ENCODE measurements at regions not wholly inside any gene's neighbourhood (a gene's known extent, or its start where the extent isn't known, plus 50 kb on each side); places are given as distances from the start of the nearest gene placed in this dataset.

GRCh38 chr4:123939621-123940020, 543.0 kb downstream of the SPRY1 start:
- no peak for DNase-seq (ENCODE audit: low read depth in 3 of 3)

GRCh38 chr4:123940604-123941003, 544.0 kb downstream of the SPRY1 start:
- no peak for DNase-seq (ENCODE audit: low read depth in 3 of 3)

- DNase-seq (ENCODE audit: low read depth in 3 of 3): no peak
These were observed 544.7 kb downstream of the SPRY1 start for GRCh38 chr4:123941306-123941705.

- DNase-seq (ENCODE audit: low read depth in 3 of 3): no peak
These were observed 547.4 kb downstream of the SPRY1 start for GRCh38 chr4:123943976-123944375.

GRCh38 chr4:123945301-123945700, 548.7 kb downstream of the SPRY1 start:
- DNase-seq (ENCODE audit: low read depth in 3 of 3): no peak

GRCh38 chr4:123950530-123950929, 553.9 kb downstream of the SPRY1 start:
- no peak for DNase-seq (ENCODE audit: low read depth in 3 of 3)

GRCh38 chr4:123952530-123953274, 556.1 kb downstream of the SPRY1 start:
- no peak for DNase-seq (ENCODE audit: low read depth in 3 of 3)

GRCh38 chr4:123953566-123953965, 557.0 kb downstream of the SPRY1 start:
- no peak for DNase-seq (ENCODE audit: low read depth in 3 of 3)

GRCh38 chr4:123954220-123954619, 557.6 kb downstream of the SPRY1 start:
- DNase-seq (ENCODE audit: low read depth in 3 of 3): no peak

- DNase-seq (ENCODE audit: low read depth in 3 of 3): no peak
These were observed 558.7 kb downstream of the SPRY1 start for GRCh38 chr4:123955167-123955800.

- DNase-seq (ENCODE audit: low read depth in 3 of 3): no peak
These were observed 559.6 kb downstream of the SPRY1 start for GRCh38 chr4:123956204-123956603.

- DNase-seq (ENCODE audit: low read depth in 3 of 3): no peak
These were observed 570.6 kb downstream of the SPRY1 start for GRCh38 chr4:123966990-123967769.

GRCh38 chr4:123972031-123972430, 575.4 kb downstream of the SPRY1 start:
- DNase-seq (ENCODE audit: low read depth in 3 of 3): no peak

- DNase-seq (ENCODE audit: low read depth in 3 of 3): no peak
These were observed 578.0 kb downstream of the SPRY1 start for GRCh38 chr4:123974386-123975149.

GRCh38 chr4:123976285-123976684, 579.7 kb downstream of the SPRY1 start:
- no peak for DNase-seq (ENCODE audit: low read depth in 3 of 3)

- no peak for DNase-seq (ENCODE audit: low read depth in 3 of 3)
These were observed 580.2 kb downstream of the SPRY1 start for GRCh38 chr4:123976819-123977218.

GRCh38 chr4:123977641-123978081, 581.1 kb downstream of the SPRY1 start:
- no peak for DNase-seq (ENCODE audit: low read depth in 3 of 3)

- DNase-seq (ENCODE audit: low read depth in 3 of 3): no peak
These were observed 582.0 kb downstream of the SPRY1 start for GRCh38 chr4:123978637-123979036.

- DNase-seq (ENCODE audit: low read depth in 3 of 3): no peak
These were observed 584.2 kb downstream of the SPRY1 start for GRCh38 chr4:123980736-123981300.

GRCh38 chr4:123984886-123985285, 588.3 kb downstream of the SPRY1 start:
- DNase-seq (ENCODE audit: low read depth in 3 of 3): no peak

GRCh38 chr4:123986268-123986798, 589.7 kb downstream of the SPRY1 start:
- DNase-seq (ENCODE audit: low read depth in 3 of 3): no peak

Measured in stimulated activated CD4-positive, alpha-beta T cell treated with anti-CD3 and anti-CD28 coated beads, TNF-alpha, amount 100 ng/mL, for 48 hours (primary cell).